ENCODE measurements at regions not wholly inside any gene's neighbourhood (a gene's known extent, or its start where the extent isn't known, plus 50 kb on each side); places are given as distances from the start of the nearest gene placed in this dataset.

DNA sequence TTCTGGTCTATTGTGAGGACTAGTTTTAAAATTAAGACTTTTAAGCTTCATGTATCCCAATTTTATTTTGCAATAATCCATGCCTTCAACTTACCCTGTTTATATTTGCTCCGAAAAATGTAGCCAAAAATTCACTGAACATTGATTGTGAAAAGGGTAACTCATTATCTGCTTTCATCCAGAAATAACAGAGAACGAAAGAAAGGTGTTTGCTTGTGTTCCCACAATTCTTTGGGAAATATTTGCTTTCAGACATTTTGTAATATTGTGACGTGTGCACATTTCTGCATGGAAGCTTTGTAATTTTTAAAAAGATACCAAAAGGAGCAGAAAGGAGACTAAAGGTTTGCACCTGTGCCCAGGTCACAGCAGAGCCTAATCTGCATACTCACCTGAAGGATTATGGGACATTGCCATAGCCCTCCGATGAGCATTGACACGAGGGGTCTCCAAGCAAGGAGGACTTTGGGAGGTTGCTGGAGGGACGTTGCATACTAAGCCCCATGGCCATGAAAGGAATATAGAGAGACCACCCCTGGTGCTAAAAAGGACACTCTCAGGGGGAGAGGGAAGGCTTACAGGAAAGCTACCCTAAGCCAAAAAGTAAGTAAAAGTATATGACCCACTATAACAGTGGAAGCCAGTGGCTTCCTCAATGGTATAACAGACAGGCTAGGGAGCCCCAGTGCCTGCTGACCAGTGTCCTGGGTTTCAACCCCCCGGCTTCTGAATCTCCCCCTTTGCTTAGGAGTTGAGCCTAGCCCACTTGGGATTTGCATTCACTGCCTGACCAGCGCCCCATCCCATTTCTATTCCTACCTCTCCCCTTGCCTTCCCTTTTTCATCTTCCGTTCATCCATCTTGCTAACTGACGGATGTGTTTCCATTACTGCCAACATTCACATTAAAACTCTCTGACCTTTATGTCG, 148.6 kb upstream of the ZC3H12A start:
- intact Hi-C loops (cut with micrococcal nuclease): loop anchor here (10.0 kb wide), 2 partner anchors 109 to 521 kb away; no protein-coding TSS in a partner anchor
- dilution Hi-C loops (cut with MboI; ENCODE audit: extremely low pct_ligation_motif_present, low sequenced_read_pairs): no loop called here
- DNase-seq (ENCODE audit: low read depth, low spot score): no peak
- Histone ChIP-seq H3K4me3 (replicated peaks in 1 of 3; ENCODE audit: insufficient read depth in 1 of 3, low read depth in 1 of 3, low read length in 3 of 3) (no peak overlapping the region), H3K27ac (ENCODE audit: insufficient read depth, low read depth, low read length) (no peak overlapping the region), H2AFZ (ENCODE audit: low read depth, low read length) (no peak overlapping the region), H3K27me3 (ENCODE audit: control insufficient read depth in 2 of 2, insufficient read depth in 2 of 2, low read length in 2 of 2) (no peaks in the 10 kb centered on the region), H3K9me1 (replicated peaks; ENCODE audit: control insufficient read depth, extremely low read depth, insufficient read depth, low read length) (no peaks in the 10 kb centered on the region), H4K20me1 (replicated peaks; ENCODE audit: control insufficient read depth, extremely low read depth, insufficient read depth, low read length) (no peaks in the 10 kb centered on the region), H3K4me2 (ENCODE audit: insufficient read depth, low read length) (no peak overlapping the region), H3K36me3 (ENCODE audit: control insufficient read depth in 2 of 2, extremely low read depth in 1 of 2, insufficient read depth in 2 of 2, low read length in 2 of 2) (no peaks in the 10 kb centered on the region), H3K9ac (replicated peaks; ENCODE audit: extremely low read depth, insufficient read depth, low read length) (no peak overlapping the region), H3K79me2 (ENCODE audit: control insufficient read depth, insufficient read depth, low read length) (no peaks in the 10 kb centered on the region), H3K4me1 (ENCODE audit: control insufficient read depth, extremely low read depth, insufficient read depth, low read length) (no peaks in the 10 kb centered on the region), H3K9me3 (replicated peaks; ENCODE audit: control insufficient read depth, insufficient read depth, low read length) (no peaks in the 10 kb centered on the region)
- no peak for FAIRE-seq
- ChIA-PET POLR2A (no interaction called here), CTCF (interaction anchor here (1.0 to 5.1 kb wide), 6 partner anchors 109 to 810 kb away, joined by 4 to 65 read pairs (median 6); no protein-coding TSS in a partner anchor)
- no TSS peak for BruUV-seq (replicated peaks)
- TF ChIP-seq POLR2AphosphoS5 (IDR thresholded peaks at IDR 0.05; ENCODE audit: insufficient read depth, low read depth, low read length) (no peak), MYC (IDR thresholded peaks at IDR 0.05; ENCODE audit: low read depth, low read length) (no peak), EZH2 (IDR thresholded peaks at IDR 0.05; ENCODE audit: borderline replicate concordance, low read depth, low read length, severe bottlenecking) (no peak), FOS (IDR thresholded peaks at IDR 0.05; ENCODE audit: borderline replicate concordance, insufficient read depth, low read length) (no peak), GATA2 (IDR thresholded peaks at IDR 0.05; ENCODE audit: insufficient read depth, insufficient read length, low read depth, low read length) (no peak)
- TF ChIP-seq, protein P1, sequence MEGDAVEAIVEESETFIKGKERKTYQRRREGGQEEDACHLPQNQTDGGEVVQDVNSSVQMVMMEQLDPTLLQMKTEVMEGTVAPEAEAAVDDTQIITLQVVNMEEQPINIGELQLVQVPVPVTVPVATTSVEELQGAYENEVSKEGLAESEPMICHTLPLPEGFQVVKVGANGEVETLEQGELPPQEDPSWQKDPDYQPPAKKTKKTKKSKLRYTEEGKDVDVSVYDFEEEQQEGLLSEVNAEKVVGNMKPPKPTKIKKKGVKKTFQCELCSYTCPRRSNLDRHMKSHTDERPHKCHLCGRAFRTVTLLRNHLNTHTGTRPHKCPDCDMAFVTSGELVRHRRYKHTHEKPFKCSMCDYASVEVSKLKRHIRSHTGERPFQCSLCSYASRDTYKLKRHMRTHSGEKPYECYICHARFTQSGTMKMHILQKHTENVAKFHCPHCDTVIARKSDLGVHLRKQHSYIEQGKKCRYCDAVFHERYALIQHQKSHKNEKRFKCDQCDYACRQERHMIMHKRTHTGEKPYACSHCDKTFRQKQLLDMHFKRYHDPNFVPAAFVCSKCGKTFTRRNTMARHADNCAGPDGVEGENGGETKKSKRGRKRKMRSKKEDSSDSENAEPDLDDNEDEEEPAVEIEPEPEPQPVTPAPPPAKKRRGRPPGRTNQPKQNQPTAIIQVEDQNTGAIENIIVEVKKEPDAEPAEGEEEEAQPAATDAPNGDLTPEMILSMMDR (IDR thresholded peaks at IDR 0.05; ENCODE audit: extremely low read depth in 1 of 2, insufficient read depth in 1 of 2, low read depth in 1 of 2, low read length in 2 of 2): no peak

All from endothelial cell of umbilical vein (primary cell).